Tongue (tissue), 1 donor: ENCODE measurements at regions not wholly inside any gene's neighbourhood (a gene's known extent, or its start where the extent isn't known, plus 50 kb on each side); places are given as distances from the start of the nearest gene placed in this dataset.

Experiments used
- DNase-seq: peaks from one replicate; pipeline ENCODE4 v3.0.0-alpha.2; 2015

DNA sequence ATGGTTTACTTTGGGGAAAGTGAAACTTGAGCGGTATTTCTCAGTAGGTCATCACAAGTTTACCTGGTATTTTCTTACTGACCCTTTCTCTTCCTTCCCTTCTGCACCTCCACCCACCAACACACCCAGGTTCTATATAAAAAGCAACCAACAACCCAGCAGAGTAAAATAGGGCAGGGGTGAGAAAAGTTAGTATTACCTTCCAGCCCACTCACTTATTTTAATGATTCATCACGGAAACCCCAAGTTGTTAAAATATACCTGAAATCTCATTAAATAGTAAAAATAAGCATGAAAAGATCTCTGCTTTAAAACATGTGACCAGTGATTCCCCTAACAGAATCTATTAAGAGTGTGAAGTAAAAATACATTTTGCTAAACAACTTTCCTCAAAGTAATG, 306.1 kb downstream of the ZEB2 start:
- no peak for DNase-seq

DNA sequence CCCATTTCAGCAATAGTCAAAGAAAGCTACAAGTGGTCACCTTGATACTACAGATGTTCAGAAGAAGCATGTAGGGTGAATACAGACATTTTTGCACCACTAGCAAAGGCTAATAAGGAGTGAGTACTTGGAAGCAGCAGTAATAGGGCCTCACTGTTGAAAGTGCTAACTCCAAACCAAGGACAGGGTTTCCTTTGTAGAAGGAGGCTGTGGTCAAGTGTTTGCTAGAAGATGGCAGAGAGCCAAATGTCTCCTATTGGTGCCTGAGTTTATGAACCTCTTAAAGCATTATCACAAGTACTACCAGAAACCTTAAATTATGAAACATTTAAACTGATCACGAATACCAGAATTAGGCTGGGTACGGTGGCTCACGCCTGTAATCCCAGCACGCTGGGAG, 308.1 kb downstream of the ZEB2 start:
- no peak for DNase-seq

DNA sequence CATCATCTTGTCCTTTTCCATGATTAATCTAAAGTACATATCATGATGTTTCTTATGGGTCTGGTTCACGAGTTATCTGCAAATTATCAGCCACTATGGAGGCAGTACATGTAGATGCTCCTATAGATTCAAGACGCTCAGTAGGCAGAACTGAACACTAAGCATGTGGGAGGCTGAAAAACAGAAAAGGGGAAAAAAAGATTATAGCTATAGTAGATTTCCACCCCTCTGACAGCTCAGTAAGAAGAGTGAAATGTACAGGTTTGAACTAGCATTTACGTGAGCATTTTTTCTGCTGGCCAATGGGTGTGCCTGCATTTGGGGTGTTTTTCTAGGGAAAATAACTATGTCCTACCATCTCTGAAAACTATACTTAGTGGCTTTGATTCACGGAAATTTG, 308.9 kb downstream of the ZEB2 start:
- no peak for DNase-seq

DNA sequence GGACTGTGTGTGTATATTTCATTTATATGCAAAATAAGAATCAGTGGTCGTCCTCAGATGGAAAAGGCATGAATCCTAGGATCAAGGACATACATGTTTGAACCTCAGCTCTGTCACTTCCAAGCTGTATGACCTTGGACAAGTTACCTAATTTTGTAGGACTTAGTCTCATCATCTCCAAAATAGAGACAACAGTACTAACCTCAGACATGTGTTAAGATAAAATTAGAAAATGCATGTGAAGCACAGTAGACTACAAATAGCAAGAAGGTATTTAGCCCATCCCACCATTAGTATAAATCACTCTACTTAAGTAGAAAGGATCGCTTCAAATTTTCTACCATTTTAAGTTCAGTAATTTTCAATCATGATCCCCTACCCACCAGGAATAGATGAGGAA, 309.8 kb downstream of the ZEB2 start:
- DNase-seq: no peak

- peak; percentile 47 for DNase-seq
Observed at GRCh38 chr2:144208924-144209323, 311.0 kb downstream of the ZEB2 start.

- no peak for DNase-seq
Observed at GRCh38 chr2:144206019-144206418, 313.9 kb downstream of the ZEB2 start.

DNA sequence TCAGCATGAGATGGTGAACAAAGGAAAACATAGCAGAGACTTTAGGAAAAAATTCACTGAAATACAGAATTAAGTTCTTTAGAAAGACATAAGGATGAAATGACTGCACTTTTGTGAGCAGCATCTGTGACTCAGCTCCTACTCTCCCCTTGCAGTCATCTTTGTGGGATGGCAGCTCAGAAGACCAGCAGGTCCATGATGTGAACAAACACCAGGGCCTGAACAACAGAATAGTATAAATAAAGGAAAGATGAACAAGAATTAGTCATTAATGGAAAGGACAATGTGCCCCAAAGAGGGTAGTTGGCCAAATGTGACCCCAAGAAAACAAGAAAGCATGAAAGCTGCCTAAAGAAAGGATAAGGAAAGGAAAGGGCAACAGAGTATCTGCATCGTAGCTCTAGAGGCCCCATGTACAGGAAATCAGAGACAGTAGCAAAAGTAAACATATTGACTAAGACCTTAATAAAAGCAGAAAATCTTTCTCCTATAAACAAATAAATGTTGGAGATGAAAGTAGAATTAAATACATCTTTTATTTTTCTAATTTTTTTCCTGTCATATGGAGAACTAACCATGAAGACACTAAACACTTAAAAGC, 318.0 kb downstream of the ZEB2 start:
- no peak for DNase-seq

GRCh38 chr2:144201126-144201525, 318.8 kb downstream of the ZEB2 start:
- DNase-seq: no peak

DNA sequence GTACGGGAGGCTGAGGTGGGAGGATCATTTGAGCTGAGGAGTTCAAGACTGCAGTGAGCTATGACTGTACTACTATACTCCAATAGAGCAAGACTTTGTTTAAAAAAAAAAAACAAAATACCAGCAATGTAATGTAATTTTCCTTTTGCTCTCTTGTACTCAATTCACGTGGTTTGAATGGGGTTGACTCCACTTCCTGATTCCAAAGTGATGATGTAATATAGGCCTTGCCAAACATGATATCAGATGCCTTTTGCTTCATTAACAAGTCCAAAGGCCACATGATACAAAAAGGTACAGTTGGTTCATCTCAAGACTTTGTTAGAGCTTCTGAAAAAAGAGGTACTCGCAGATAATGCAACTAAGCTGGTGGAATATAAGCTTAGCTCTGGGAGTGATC, 321.8 kb downstream of the ZEB2 start:
- DNase-seq: peak; percentile 8

- no peak for DNase-seq
Observed at GRCh38 chr2:144194326-144195071, 325.4 kb downstream of the ZEB2 start.

DNA sequence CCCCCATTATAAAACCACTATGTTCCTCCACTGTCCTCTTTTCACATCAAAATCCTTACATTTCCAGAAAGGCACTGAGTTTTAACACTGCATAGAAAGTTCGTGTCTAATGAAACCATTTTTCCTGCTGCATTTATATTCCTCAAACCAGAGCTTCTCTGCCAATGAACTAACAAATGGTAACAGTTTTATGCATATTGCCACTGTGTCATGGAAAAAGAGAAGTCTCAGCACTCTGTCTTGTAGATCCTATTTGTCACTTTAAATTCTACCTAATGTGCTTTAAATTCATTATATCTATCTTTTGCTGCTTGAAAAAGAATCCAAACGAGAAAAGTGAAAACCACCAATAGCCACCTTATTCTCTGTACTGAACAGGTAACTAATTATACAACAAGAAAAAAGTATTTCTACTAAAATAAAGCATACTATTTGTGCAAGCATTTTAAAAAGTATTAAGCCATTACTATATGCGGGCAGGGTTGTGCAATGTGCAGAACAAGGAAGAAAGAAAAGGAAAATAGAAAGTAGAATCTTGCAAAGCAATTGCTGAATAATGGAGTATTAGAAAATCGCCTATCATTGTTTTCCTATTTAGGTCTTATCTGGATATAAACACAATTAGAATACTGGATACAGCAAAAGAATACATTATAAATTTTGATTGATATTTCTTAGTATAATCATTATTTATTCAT, 328.9 kb downstream of the ZEB2 start:
- no peak for DNase-seq

GRCh38 chr2:144183727-144184126, 336.2 kb downstream of the ZEB2 start:
- DNase-seq: no peak

GRCh38 chr2:144181001-144181400, 338.9 kb downstream of the ZEB2 start:
- DNase-seq: no peak

GRCh38 chr2:144180131-144180530, 339.8 kb downstream of the ZEB2 start:
- DNase-seq: no peak

DNA sequence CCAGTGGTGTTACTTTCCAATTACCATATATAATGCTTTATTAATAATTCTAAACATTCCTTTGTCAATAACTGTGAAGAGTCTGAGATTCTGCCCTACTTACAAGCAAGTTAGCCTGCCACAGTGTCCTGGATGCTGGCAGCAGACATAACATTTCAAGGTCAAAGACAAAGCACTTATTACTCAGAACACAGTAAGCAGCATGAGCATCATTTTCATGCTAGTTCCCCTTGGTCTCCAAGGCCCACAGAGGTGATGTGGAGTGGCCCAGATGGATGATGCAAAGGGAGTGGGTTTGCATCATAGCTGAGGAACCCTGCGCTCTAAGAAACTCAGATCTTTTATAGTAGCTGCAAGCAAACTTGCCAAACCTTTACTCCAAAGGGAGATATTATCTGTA, 349.7 kb downstream of the ZEB2 start:
- DNase-seq: no peak

DNA sequence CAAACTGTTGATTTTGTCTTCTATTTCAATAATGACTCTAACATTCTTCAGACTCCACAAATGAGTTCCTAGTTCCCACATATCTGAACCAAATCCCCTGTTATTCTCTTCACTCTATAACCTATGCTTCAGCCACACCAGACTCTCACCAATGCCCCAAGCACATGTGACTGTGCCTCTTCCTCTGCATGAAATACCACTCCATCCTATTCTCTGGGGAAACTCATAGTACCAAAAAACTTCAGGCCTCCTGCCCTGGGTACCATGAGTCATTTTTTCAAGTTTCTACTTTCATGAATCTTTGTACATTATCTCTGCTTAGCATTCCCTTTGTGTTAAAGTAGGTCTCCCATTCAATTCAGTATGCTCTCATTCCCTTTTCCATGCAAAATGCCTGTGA, 353.2 kb downstream of the ZEB2 start:
- no peak for DNase-seq

GRCh38 chr2:144165599-144166250, 354.2 kb downstream of the ZEB2 start:
- no peak for DNase-seq

DNA sequence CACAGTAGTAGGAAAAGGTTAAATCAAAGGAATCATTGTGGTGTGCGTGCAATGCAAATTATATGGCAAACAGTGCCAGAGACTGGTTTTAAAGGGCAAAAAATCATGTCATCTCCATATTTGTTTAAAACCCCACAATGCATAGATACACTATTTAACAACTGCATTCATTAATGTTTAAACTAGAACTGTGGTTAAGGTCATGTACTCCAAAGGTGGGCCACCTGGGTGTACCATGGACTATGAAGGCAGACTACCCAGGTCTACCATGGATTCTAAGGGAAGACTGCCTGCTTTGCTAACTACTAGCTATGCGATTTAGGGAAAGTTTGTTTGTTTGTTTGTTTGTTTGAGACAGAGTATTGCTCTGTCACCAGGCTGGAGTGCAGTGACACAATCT, 356.3 kb downstream of the ZEB2 start:
- no peak for DNase-seq

- DNase-seq: no peak
Observed at GRCh38 chr2:144162652-144163051, 357.3 kb downstream of the ZEB2 start.

DNA sequence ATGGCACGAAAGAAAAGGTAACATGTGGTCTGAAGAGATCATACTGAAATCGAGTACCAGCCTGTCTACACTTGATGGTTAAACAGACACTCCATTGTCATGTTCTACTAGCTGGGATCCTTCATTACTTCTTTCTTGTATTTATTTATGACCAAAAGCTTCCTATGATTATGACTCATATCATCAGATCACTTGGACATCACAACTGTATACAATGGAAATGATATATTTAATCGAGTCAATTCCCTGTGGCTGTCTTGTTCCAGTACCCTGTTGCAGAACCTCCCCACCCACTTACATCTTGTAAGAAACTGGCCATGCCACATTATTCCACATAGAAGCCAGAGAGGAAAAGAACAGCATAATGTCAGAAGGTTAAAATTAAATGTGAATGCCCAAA, 358.9 kb downstream of the ZEB2 start:
- DNase-seq: no peak

GRCh38 chr2:144159240-144159639, 360.7 kb downstream of the ZEB2 start:
- no peak for DNase-seq

DNA sequence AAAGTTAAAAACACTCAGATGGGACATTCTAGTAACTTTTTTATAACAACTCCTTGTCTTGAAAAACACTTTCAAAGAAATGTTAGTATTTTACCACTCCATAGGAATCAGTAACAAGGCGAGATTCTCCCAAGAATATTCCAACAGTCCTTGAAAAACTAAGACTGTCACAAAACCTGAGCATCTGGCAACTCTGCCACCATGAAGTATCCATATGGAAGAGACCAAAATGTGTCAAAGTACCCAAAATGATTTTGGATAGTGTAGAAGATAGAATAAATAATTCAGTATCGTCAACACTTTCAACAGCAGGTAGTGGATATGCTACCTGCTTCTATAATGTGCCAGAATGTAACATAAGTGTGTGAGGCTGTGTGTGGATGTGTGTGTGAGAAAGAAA, 361.8 kb downstream of the ZEB2 start:
- DNase-seq: no peak
